ENCODE measurements at regions not wholly inside any gene's neighbourhood (a gene's known extent, or its start where the extent isn't known, plus 50 kb on each side); places are given as distances from the start of the nearest gene placed in this dataset.

DNA sequence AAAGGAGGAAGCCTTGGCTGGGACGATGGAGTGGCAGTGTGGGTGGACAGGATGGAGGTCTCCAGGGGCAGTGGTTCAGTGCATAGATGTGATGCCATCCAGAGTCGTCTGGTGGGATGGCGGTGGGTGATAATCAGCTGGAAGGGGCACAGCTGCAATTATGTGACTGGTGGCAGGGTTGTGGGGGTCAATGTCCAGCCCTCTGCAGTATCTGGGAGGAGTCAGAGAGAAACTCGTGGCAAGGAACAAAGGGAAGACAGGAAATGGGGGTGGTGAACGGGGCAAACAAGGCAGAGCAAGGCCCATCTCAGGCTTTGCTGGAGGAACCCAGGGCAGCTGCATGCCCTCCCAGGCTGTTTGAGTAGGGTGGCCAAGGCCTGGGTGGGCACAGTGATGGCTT lies 118.3 kb upstream of the USP24 start:
- no peak overlapping the region for H3K4me3 Mint-ChIP-seq
- H3K27me3 Mint-ChIP-seq (ENCODE audit: insufficient read depth): peaks cover 3% of the 10 kb centered on the region; the same call in 1 of the 2 replicates
- TF ChIP-seq, protein P1, sequence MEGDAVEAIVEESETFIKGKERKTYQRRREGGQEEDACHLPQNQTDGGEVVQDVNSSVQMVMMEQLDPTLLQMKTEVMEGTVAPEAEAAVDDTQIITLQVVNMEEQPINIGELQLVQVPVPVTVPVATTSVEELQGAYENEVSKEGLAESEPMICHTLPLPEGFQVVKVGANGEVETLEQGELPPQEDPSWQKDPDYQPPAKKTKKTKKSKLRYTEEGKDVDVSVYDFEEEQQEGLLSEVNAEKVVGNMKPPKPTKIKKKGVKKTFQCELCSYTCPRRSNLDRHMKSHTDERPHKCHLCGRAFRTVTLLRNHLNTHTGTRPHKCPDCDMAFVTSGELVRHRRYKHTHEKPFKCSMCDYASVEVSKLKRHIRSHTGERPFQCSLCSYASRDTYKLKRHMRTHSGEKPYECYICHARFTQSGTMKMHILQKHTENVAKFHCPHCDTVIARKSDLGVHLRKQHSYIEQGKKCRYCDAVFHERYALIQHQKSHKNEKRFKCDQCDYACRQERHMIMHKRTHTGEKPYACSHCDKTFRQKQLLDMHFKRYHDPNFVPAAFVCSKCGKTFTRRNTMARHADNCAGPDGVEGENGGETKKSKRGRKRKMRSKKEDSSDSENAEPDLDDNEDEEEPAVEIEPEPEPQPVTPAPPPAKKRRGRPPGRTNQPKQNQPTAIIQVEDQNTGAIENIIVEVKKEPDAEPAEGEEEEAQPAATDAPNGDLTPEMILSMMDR (IDR thresholded peaks at IDR 0.05): no peak
- peaks cover 21% of the 10 kb centered on the region for H3K4me1 Mint-ChIP-seq (ENCODE audit: low read depth)
- H3K27ac Mint-ChIP-seq: no peak overlapping the region
- H3K36me3 Mint-ChIP-seq (ENCODE audit: low read depth): no peaks in the 10 kb centered on the region
- no peaks in the 10 kb centered on the region for H3K9me3 Mint-ChIP-seq
- DNase-seq: no peak

GRCh38 chr1:55331351-55331750 lies 116.2 kb upstream of the USP24 start:
- H3K27me3 Mint-ChIP-seq (ENCODE audit: insufficient read depth): peaks cover 3% of the 10 kb centered on the region; the same call in 1 of the 2 replicates
- no peak overlapping the region for H3K4me3 Mint-ChIP-seq
- peaks cover 24% of the 10 kb centered on the region for H3K4me1 Mint-ChIP-seq (ENCODE audit: low read depth)
- TF ChIP-seq, protein P1 (IDR thresholded peaks at IDR 0.05): no peak
- H3K27ac Mint-ChIP-seq: no peak overlapping the region
- no peaks in the 10 kb centered on the region for H3K36me3 Mint-ChIP-seq (ENCODE audit: low read depth)
- no peak for DNase-seq
- H3K9me3 Mint-ChIP-seq: no peaks in the 10 kb centered on the region

- TF ChIP-seq, protein P1 (IDR thresholded peaks at IDR 0.05): no peak
These were observed 114.8 kb upstream of the USP24 start for GRCh38 chr1:55329808-55330432.

GRCh38 chr1:55329091-55329490 lies 113.9 kb upstream of the USP24 start:
- no peaks in the 10 kb centered on the region for H3K36me3 Mint-ChIP-seq (ENCODE audit: low read depth)
- peaks cover 23% of the 10 kb centered on the region for H3K4me1 Mint-ChIP-seq (ENCODE audit: low read depth)
- no peak overlapping the region for H3K27ac Mint-ChIP-seq
- H3K4me3 Mint-ChIP-seq: 0 out of 2 replicates have a peak overlapping the region, but pooled peaks have one; percentile 15
- TF ChIP-seq, protein P1 (IDR thresholded peaks at IDR 0.05): no peak
- H3K9me3 Mint-ChIP-seq: no peaks in the 10 kb centered on the region
- peaks cover 3% of the 10 kb centered on the region; the same call in 1 of the 2 replicates for H3K27me3 Mint-ChIP-seq (ENCODE audit: insufficient read depth)
- no peak for DNase-seq

More at GRCh38 chr1:55329808-55330432, 114.8 kb upstream of the USP24 start:
- Mint-ChIP-seq H3K36me3 (ENCODE audit: low read depth) (no peaks in the 10 kb centered on the region), H3K27me3 (ENCODE audit: insufficient read depth) (peaks cover 3% of the 10 kb centered on the region; the same call in 1 of the 2 replicates), H3K9me3 (no peaks in the 10 kb centered on the region), H3K4me1 (ENCODE audit: low read depth) (peaks cover 27% of the 10 kb centered on the region), H3K4me3 (no peak overlapping the region), H3K27ac (no peak overlapping the region)
- no peak for DNase-seq

GRCh38 chr1:55326496-55327243 lies 111.5 kb upstream of the USP24 start:
- no peaks in the 10 kb centered on the region for H3K9me3 Mint-ChIP-seq
- H3K27me3 Mint-ChIP-seq (ENCODE audit: insufficient read depth): no peaks in the 10 kb centered on the region
- H3K4me3 Mint-ChIP-seq: no peak overlapping the region
- no peaks in the 10 kb centered on the region for H3K36me3 Mint-ChIP-seq (ENCODE audit: low read depth)
- TF ChIP-seq, protein P1 (IDR thresholded peaks at IDR 0.05): no peak
- H3K27ac Mint-ChIP-seq: peak overlapping the region; percentile 45; the same call in 1 of the 2 replicates
- H3K4me1 Mint-ChIP-seq (ENCODE audit: low read depth): peaks cover 38% of the 10 kb centered on the region
- DNase-seq: peak; percentile 46
